Esophagus mucosa (tissue), 1 donor: ENCODE measurements at regions not wholly inside any gene's neighbourhood (a gene's known extent, or its start where the extent isn't known, plus 50 kb on each side); places are given as distances from the start of the nearest gene placed in this dataset.

Source experiments
- ATAC-seq: fragments of 200-7000 bp; cut with Tn5 transposase; one replicate; pipeline ENCODE4 v1.9.1; 2020
- donor health status: DM: yes; HTN: yes; CAD: no.

DNA sequence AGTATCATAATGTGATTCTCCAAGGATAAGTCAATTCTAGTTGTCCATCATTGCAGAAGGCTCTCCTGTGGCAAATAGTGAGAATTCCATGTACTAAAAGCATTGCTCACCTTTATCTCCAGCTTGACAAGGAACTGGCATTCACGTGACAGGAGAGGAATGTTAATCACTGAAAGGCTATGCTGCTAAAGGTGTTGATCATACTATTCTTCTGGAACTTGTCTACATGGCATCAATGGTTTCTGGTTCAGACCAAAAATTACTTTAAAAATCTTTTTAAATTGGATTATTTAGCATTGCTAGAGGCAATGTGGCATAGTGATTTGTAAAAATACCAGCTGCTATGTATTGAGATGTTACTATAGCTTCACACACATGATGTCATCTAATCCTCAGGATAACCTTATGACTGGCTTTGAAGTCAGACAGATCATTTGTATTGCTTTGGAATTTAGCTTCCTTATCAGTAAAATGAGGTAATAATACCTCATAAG lies 414.4 kb downstream of the MTX2 start:
- ATAC-seq, result no peak

DNA sequence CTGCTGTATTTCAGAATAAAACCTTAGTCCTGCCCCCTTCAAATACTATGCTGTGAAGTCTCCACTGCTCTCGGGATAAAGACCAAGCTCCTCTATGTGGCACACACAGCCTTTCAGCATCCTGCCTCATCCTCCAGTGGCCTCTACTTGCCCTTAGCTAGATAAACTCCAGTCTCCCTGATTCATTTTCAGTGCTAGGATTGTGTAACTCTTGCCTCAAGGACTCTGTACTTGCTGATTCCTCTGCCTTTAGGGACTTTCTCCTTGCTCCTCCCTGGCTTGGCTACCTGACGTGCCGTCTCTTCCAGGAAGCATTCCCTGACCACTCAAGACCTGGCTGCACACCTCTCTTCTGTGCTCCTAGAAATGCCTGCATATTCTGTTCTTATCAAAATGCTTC lies 416.7 kb downstream of the MTX2 start:
- no peak for ATAC-seq

DNA sequence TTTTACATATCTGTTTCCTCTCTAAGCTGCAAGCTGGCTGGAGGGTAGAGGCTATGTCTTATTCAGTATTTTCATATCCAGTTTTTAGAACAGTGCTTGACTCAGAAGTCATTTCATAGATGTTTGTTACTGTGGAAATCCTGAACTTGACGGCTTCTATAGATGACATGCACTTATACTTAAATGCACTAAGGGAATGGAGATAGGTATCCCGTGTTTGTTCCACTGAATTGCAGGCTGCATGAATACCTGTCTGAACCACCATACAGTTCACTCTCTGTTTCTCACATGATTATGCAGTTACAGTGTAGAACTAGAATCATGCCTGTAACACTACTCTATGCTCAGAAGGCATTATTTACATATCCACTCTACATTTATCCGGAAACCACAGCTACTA lies 417.1 kb downstream of the MTX2 start:
- ATAC-seq, result no peak

DNA sequence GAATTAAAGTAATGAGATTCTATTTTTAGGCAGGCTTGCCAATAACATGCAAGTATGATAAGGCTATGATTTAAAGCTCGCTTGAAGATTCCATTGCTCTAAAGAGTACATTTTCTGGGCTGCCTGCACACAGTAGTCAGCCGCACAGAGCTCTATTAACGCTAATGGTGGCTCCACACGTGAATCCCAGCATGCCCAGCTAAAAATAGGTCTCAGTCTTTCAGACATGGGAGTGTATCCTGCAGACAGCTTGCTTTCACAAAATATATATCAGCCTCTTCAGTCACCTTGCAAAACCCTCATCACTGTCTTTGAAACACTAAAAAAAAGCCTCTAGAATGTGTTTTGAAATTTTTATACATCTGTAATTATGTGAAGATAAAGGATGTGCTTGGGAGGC lies 418.1 kb downstream of the MTX2 start:
- ATAC-seq, result no peak

DNA sequence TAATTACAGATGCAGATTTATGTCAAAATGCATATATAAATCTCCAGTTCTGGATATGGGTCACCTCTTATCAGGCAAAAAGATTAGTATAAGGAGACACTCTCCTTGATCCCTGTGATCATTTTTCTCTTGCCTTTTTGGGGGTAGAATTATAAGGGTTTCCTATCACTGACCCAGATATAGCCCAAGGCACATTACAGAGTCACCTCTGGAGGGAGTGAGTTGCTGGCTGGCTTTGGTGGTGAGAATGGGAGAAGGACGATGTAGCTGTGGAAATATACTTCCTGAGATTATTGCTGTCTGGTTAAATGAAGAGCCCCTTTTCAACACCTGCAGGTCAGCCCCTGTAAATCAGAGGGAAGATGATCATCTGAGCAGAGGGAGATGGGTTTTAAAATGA lies 418.7 kb downstream of the MTX2 start:
- no peak for ATAC-seq

DNA sequence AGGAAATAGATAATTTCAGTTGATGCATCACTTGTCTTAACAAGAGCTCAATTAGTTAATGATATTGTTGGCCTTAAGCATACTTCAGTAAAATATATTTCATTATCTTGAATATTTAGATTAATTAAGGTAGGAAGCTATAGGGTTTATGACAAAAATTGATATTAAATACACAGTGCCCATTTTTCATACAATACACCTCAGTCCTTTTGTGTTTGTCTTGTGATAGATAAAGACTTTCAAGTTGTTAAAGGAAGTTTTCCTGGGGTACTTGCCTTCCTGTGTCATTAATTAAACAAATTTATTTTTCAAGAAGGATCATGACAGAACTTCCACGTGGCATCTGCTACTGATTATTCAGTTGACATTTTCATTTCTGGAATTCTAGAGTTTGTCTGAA lies 420.5 kb downstream of the MTX2 start:
- ATAC-seq, result no peak

DNA sequence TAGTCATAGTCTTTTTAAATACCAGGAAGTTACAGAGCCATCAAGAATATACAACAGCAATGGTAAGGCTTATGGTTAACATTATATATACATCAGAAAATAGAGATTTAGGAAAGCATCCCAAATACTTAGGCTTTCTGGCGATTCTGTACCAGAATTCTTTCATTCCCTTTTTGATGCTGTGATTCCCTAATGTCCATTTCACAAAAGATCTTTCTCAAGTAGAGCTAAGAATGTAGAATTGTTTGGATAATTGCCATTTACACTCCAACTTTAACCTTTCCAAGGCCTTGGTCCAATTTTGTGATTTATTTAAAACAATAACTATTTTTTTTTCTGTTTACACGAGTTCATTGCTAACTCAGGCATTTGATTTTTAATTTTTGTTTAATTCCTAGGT lies 422.2 kb downstream of the MTX2 start:
- ATAC-seq, result no peak

DNA sequence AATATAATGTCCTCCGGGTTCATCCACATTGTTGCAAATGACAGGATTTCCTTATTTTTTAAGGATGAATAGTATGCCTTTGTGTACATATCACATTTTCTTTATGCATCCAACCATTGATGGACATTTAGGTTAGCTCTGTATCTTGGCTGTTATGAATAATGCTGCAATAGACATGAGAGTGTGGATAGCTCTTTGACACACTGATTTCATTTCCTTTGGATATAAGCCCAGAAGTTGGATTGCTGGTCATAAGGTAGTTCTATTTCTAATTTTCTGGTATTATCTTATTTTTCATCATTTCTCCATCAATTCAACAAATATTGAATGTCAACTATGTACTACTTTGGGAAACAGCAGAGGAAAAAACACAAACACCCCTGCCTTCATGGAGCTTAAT lies 423.3 kb downstream of the MTX2 start:
- ATAC-seq, result no peak

DNA sequence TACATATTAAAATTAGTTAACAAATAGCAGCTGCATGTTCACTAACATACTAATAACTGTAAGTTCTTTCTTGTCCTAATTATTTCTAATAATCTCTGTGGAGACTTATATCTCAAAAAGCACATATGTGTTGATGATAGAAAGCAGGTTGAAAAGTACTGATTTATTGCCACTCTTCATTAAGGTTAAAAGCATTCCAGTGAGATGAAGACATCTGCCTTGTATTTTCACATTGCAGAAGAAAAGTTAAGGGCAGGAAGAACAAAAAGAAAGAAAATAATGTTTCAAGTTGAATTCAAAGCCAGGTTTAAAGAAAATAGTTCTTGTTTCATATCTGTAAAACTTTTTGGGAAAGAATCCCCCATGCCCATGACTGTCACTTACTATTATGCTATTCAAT lies 429.9 kb downstream of the MTX2 start:
- ATAC-seq, result no peak

DNA sequence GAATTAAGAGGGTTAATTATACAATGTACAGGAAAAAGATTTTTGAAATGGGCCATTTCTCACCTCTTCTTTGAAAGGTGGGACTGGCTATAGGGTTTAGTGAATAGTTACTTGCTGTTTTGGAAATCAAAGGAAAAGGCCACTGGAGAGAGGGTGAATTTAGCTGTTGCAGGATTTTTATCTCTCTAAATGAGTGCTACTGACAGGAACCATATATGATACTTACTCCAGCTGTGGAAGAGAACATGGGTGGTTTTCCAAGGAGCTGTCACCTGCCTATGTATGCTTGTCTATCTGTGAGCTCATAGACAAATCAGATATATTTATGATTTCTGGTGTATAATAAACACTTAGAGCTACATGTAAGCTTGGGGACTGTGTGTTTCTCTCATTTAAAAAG lies 430.4 kb downstream of the MTX2 start:
- ATAC-seq, result no peak

DNA sequence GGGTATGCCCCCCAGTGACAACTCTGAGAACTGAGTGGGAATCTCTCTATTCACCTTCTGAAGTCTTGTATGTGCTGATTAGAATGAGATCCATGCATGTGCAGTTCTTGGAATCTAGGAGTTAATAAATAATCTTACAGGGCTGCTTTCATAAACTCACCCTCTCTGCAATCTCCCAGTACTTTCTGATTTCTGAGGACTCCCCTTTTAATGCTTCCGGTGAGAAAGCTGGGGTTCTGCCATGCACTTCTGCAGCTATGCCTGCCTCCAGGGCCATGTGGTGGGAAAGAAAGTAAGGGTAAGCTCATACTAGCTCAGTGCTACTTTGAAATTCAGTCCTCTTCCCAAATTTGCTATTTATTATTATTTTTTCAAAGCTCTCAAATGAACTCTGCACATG lies 432.9 kb downstream of the MTX2 start:
- ATAC-seq, result no peak

DNA sequence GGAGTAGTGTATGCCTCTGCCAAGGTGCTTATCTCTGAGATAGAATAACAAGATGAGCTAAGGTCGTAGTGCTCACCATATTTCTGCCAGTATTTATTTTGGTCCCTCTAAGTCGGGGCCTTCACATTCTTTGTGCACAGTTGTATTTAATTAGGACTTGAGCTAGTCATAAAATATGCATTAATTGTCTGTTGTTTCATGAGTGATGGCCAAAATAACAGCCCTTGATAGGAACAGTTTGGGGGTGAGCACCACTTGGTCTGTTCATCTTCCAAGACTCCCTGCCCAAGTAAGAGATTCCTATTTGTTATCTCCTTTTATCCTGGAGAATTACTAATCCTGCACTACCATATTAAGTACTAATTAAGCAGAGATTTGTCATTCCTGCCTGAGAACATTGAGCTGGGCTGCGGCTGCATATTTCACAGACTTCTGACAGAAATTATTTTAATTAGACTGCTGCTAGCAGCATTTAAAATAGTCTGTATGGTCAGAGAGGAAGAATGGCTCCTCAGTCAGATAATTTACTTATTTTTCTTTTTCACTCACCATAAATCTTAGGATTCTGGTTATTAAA lies 435.1 kb downstream of the MTX2 start:
- ATAC-seq, result no peak

DNA sequence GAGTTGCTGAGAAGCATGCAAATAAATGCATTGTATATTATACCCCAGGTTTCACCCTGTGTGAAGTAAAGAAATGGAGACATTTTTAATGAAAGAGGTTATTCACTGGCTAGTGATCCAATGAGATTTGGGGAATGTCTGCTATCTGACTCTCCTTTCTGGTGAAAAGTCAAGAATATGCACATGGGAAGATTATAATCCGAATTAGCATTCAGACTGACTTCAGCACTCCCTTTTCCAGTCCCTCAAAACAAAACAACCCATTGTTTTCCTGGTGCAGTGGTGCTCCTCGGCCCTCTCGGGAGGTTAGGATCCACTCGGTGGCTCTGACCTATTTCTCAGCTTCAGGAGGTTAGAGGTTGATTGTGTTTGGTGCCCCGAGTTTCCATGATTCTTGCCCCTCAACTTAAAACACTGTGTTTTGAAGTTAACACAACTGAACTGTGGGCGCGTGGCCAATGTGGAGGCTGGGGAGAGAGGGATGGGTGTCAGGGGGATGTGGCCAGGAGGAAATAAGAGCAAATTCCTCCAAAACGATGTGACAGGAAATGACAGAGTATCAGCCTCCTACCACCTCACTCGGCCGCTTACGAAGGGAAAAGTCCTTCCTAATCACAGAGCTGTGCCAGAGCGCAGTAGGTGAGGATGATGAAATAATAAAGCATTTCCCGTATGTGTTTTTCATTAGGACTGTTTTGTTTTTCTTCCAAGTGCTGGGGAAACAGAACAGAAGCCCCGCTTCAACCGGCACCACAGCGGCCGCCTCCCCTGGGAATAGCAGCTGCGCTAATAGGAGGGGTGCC lies 440.1 kb downstream of the MTX2 start:
- no peak for ATAC-seq

DNA sequence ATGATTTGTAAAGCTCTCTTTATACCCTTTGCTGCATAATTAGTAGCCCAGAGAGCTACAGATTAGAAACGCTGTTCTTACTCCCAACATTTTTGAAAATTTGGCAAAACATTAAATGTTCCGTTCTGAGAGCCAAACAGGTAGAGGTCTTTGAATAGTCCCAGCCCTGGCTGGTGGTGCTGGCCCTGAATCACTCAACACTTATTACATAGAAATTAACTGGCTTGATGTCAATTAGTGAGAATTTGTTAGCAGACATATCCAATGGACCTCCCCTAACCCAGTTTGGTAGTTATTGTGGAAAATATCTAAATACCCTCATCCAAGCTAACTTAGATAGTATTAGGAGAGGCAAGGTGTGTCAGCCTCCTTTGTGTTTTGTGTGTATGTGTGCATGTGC lies 440.7 kb downstream of the MTX2 start:
- no peak for ATAC-seq

DNA sequence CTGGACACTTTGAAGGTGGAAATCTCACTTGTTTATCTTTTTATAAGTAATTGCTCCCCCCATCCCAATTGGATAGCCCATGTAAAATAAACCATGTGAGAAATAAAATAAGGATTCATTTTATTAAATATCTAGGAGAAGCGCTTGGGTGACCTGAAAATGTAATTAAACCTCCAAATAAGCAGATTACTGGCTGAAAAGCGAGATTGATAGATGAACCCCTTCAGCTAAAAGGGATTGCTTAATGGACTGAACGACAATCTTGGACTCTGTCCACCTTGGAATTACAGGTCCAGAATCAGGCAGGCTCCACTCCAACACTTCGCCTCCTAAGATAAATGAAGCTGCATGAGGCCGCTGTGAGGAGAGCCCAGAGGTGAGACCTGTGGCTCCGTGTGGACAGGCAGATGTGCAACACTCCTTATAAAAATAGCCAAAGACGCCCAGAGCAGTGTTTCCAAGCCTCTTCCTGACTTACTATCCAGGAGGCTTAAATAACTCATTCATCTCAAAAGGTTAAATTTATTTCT lies 441.5 kb downstream of the MTX2 start:
- no peak for ATAC-seq

DNA sequence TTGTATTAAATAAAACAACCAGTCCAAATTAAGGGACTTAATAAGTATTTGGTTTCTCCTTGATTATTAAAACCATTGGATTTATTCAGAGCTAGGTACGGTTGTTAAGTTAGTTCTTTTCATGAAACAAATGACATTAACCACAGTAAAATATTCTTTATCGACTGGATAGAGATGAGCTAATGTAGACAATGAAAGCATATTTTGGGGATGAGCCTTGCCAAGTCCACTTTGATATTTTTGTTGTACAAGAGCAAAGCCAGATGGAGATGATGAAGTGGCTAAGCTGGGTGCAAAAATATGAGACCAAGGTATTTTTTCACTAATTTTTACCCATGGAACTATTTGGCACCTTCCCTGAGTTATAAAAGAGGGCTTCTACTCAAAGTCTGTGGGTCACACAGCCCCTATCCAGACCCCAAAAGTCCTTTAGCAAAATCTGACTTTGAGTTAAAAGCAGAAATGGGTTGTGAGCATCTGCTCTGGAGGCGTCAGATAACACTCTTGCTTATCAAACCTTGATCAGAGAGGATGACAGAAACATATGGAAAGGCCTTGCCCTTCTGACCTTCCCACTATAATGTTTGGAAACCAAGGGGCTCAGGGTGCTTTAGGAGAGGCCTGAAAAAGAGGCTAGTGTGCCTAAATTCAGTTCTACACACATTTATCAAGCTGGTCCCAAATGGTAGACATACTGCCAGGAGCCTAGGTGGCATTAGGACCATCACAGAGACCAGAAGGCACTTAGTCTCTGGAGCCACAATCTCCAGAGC lies 456.8 kb downstream of the MTX2 start:
- no peak for ATAC-seq

DNA sequence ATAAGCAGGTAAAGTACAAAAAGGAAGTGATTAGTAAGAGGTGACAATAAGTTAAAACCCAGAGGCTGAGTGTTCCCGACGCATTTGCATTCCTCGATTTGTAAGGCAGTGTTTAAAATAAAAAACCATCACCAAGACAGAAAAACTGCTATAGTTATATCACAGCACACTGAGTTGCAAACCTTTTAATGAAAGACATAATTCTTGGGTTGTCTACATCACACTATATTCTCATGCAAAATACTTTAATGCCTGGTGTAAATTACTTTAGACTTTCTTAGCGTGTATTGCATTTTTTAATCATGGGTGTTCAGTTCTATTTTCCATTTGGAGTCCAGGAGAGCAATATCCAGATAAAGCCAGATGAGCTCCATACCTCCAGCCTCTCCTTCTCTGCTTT lies 458.5 kb downstream of the MTX2 start:
- ATAC-seq, result no peak

DNA sequence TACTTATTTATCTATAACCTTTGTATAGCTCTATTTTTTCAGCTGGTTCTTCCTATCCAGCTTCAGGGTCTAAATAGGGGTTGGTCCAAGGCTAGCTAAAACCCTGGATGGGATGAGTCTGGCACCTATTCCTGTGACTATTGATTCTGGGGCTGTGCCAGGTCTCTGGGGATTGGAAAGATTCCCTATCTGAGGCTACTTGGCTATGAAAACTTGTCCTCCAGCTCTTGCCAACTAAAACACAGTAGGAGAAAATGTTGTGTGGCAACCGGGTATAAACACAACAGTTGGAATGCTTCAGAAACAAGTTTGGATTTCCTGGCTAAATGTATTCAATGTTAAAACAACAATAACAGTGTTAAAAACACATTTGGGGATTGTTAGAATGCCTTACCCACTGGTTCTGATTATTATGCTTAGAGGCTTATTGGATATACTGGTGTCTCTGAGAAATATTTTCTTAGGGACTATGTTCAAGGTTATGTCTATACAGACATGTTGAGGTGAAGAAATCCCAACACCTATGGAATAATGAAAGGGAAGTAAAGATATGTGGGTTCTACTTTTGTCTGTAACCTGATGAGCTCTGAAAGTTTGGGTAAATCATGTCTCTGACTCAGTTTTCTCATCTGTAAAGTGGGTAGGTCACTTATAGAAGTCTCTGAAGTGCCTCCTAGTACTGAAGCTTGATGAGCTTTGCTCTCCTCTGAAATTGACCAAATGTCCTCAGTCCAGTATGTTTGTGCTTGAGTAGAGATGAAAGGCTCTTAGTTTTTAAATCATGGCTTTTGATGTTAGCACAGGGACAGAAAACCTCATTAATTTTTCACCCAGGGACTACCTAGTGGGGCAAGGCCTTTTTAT lies 460.7 kb downstream of the MTX2 start:
- ATAC-seq, result no peak

DNA sequence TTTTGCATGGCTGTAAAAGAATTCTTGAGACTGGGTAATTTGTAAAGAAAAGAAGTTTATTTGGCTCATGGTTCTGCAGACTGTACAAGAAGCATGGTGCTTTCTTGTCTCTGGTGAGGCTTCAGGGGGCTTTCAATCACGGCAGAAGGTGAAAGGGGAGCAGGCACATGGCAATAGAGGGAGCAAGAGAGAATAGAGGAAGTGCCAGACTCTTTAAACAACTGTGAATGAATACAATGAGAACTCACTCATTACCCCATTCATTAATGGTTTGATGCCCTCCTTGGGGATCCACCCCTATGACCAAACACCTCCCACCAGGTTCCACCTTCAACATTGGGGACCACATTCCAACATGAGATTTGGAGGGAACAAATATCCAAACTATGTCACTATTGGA lies 463.5 kb downstream of the MTX2 start:
- no peak for ATAC-seq

DNA sequence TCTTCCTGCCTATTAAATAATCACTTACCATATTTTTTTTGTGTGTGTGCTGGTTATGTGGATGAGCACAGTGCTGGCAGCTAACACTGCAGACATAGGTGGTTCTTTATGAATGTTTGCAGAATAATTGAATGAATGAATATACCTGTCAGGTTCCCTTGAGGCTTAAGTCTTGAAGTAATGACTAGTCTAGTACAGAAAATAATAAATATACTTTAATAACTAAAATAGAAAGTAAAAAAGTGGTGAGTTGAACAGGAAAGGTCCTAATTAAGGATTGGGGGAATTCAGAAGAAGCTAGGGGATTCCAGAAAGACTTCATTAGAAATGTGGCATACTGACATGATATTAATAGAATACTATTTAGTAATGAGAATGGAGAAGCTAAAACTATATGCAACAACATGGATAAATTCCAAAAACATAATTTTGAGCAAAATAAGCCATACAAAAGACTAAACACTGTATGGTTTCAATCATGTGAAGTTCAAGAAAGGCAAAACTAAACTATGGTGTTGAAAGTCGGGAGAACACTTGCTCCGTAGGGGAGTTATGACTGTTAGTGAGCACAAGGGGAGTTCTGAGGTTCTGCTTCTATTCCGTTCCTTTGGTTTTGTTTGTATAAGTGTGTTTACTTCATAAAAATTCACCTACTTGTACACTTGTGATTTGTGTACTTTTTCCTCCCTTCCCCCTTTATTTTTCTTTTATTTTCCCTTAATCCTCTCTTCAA lies 464.6 kb downstream of the MTX2 start:
- no peak for ATAC-seq

DNA sequence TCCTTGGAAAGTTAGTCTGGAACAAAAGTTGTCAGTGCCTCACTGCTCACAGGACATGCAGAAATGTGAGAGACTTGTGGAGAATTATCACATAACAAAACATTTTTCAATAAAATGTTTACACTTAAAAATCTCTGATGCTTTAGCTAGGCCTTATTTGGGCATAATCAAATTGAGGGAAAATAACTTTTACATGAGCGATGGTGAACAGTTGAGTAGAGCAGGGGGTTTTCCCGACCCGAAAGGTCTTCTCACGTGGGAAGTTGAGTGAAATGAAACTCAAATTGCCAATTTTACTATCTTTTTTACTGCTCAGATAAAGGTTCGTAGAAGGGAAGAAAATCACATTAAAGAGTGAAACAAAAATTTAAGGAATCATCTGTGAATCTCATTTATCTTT lies 465.6 kb downstream of the MTX2 start:
- ATAC-seq, result no peak

DNA sequence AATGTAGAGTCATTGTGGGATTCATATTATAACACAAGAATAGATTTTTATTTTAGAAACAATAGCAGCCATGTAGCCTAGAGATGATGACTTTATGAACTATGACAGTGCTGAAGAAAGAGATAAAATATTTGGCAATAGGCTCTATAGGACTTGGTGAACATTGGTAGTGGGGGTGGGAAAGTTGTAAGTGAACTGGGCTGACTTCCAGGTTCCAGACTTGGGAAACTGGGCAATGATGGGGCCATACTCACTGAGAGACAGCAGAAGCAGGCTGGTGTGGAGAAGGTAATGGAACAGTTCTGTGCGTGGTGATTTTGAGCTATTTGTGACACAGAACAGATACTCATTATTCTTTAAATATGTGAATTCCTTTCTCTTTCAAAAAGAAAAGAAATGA lies 470.3 kb upstream of the HNRNPA3 start:
- no peak for ATAC-seq
